OCI-LY1 (cell line): ENCODE measurements at regions not wholly inside any gene's neighbourhood (a gene's known extent, or its start where the extent isn't known, plus 50 kb on each side); places are given as distances from the start of the nearest gene placed in this dataset.

Experiments used
- H2AFZ ChIP-seq: fragments of 200-600 bp; sonication (generic), shearing (Covaris generic); 2 replicates; pipeline ENCODE4 v1.6.0; 2014; ENCODE audit warnings: antibody characterized with exemption, mild to moderate bottlenecking, low read length
- H3F3A ChIP-seq: fragments of 200-600 bp; sonication (generic), shearing (Covaris generic); 2 replicates; pipeline ENCODE4 v1.6.0; 2014; ENCODE audit warnings: mild to moderate bottlenecking, antibody characterized with exemption, low read length, moderate library complexity; ENCODE audit not compliant: insufficient read depth
- H3K27ac ChIP-seq: fragments of 200-600 bp; sonication (generic); 2 replicates; pipeline ENCODE4 v1.5.1; 2014; ENCODE audit warnings: low read length, mixed run types, mild to moderate bottlenecking, low read depth; ENCODE audit not compliant: poor library complexity, severe bottlenecking
- H3K27me3 ChIP-seq: fragments of 200-600 bp; sonication (generic); 2 replicates; pipeline ENCODE4 v1.6.0; 2014; ENCODE audit warnings: antibody characterized with exemption, mild to moderate bottlenecking, low read length, moderate library complexity; ENCODE audit not compliant: insufficient read depth
- H3K36me3 ChIP-seq: fragments of 200-600 bp; sonication (generic); 2 replicates; pipeline ENCODE4 v1.6.1; 2014; ENCODE audit warnings: mild to moderate bottlenecking, antibody characterized with exemption, low read length, moderate library complexity, mixed read lengths; ENCODE audit not compliant: insufficient read depth
- H3K4me1 ChIP-seq: fragments of 200-600 bp; sonication (generic); 2 replicates; pipeline ENCODE4 v1.5.1; 2014; ENCODE audit warnings: mild to moderate bottlenecking, low read length, moderate library complexity; ENCODE audit not compliant: insufficient read depth, severe bottlenecking
- H3K4me2 ChIP-seq: fragments of 200-600 bp; sonication (generic), shearing (Covaris generic); 2 replicates; pipeline ENCODE4 v1.6.1; 2014; ENCODE audit warnings: low read length
- H3K4me3 ChIP-seq: fragments of 200-600 bp; sonication (generic); 2 replicates; pipeline ENCODE4 v1.5.1; 2014; ENCODE audit warnings: low read length, low read depth, mild to moderate bottlenecking, mixed read lengths; ENCODE audit not compliant: poor library complexity, severe bottlenecking
- H3K79me2 ChIP-seq: fragments of 200-600 bp; shearing (Covaris generic); 2 replicates; pipeline ENCODE4 v1.6.1; 2016; ENCODE audit warnings: mixed run types, low read length, mixed read lengths; ENCODE audit not compliant: insufficient read depth
- H3K9ac ChIP-seq: fragments of 200-600 bp; sonication (generic), shearing (Covaris generic); 2 replicates; pipeline ENCODE4 v1.6.1; 2014; ENCODE audit warnings: mild to moderate bottlenecking, low read length, mixed read lengths
- H3K9me2 ChIP-seq: fragments of 200-600 bp; sonication (generic), shearing (Covaris generic); 2 replicates; pipeline ENCODE4 v1.6.1; 2014; ENCODE audit warnings: low read depth, mild to moderate bottlenecking, low read length, mixed read lengths
- H3K9me3 ChIP-seq: fragments of 200-600 bp; shearing (Covaris generic); 2 replicates; pipeline ENCODE4 v1.6.1; 2014; ENCODE audit warnings: low read length, mixed read lengths
- H4K20me1 ChIP-seq: fragments of 200-600 bp; sonication (generic), shearing (Covaris generic); 2 replicates; pipeline ENCODE4 v1.6.0; 2016; ENCODE audit warnings: mild to moderate bottlenecking, low read length; ENCODE audit not compliant: insufficient read depth
- EZH2 ChIP-seq: fragments of 200-600 bp; sonication (generic), shearing (Covaris generic); IDR thresholded peaks from 2 replicates; pipeline ENCODE4 v1.8.0; 2017; ENCODE audit warnings: borderline replicate concordance, mixed run types, mild to moderate bottlenecking, antibody characterized with exemption, low read length, moderate library complexity, mixed read lengths
- TF ChIP-seq, protein P1 (sequence below): fragments of 200-600 bp; sonication (generic), shearing (Covaris generic); IDR thresholded peaks from 2 replicates; pipeline ENCODE4 v1.5.1; 2017; ENCODE audit warnings: mild to moderate bottlenecking, antibody characterized with exemption, low read length, moderate library complexity, mixed read lengths

DNA sequence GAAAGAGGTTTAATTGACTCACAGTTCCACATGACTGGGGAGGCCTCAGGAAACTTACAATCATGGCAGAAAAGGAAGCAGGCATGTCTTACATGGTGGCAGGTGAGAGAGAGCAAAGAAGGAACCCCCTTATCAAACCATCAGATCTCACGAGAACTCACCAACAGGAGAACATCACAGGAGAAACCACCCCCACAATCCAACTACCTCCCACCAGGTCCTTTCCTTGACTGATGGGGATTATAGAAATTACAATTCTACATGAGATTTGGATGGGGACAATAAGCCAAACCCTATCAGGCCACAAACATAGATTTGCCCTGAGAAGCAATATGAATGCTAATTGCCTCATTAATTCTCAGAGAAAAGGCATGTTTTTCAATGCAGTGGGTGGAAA lies 138.2 kb upstream of the RAPGEF2 start:
- H3K4me1 ChIP-seq = no peaks in the 10 kb centered on the region

DNA sequence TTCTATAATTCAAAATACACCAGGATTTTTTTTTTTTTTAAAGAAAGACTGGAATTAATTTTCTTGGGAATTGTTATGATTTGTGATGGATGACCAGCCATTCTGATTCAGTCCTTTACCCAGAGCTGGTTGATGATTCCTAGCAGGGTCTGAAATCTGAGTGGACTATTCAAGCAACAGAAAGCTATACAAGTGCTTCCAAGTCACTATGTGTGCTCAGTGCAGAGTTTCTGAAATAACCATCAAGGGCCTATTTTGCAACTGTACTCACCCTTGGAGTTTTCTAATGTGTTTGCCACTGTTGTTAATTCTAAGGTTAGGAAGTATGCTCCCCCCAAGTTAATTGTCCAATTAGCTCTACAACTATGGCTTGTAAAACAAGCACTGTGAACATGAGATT lies 137.7 kb upstream of the RAPGEF2 start:
- H4K20me1 ChIP-seq = no peaks in the 10 kb centered on the region
- H3K27ac ChIP-seq = no peak overlapping the region
- H3K4me1 ChIP-seq = no peaks in the 10 kb centered on the region
- H2AFZ ChIP-seq = no peak overlapping the region
- H3K36me3 ChIP-seq = no peaks in the 10 kb centered on the region
- H3K79me2 ChIP-seq = no peaks in the 10 kb centered on the region
- H3F3A ChIP-seq = no peaks in the 10 kb centered on the region
- H3K9me2 ChIP-seq = no peaks in the 10 kb centered on the region
- H3K9ac ChIP-seq = no peak overlapping the region
- TF ChIP-seq, protein P1, sequence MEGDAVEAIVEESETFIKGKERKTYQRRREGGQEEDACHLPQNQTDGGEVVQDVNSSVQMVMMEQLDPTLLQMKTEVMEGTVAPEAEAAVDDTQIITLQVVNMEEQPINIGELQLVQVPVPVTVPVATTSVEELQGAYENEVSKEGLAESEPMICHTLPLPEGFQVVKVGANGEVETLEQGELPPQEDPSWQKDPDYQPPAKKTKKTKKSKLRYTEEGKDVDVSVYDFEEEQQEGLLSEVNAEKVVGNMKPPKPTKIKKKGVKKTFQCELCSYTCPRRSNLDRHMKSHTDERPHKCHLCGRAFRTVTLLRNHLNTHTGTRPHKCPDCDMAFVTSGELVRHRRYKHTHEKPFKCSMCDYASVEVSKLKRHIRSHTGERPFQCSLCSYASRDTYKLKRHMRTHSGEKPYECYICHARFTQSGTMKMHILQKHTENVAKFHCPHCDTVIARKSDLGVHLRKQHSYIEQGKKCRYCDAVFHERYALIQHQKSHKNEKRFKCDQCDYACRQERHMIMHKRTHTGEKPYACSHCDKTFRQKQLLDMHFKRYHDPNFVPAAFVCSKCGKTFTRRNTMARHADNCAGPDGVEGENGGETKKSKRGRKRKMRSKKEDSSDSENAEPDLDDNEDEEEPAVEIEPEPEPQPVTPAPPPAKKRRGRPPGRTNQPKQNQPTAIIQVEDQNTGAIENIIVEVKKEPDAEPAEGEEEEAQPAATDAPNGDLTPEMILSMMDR = no peak
- no peak for TF ChIP-seq EZH2
- H3K4me2 ChIP-seq = no peak overlapping the region
- no peaks in the 10 kb centered on the region for H3K9me3 ChIP-seq
- H3K27me3 ChIP-seq = no peaks in the 10 kb centered on the region
- no peak overlapping the region for H3K4me3 ChIP-seq

More for the DNA sequence above, 138.2 kb upstream of the RAPGEF2 start:
- Histone ChIP-seq H3K4me3 (no peak overlapping the region), H3K27me3 (no peaks in the 10 kb centered on the region), H3K9me2 (no peaks in the 10 kb centered on the region), H3K9ac (no peak overlapping the region), H2AFZ (no peak overlapping the region), H3K4me2 (no peak overlapping the region), H3K9me3 (no peaks in the 10 kb centered on the region), H4K20me1 (no peaks in the 10 kb centered on the region), H3K27ac (no peak overlapping the region), H3K79me2 (no peaks in the 10 kb centered on the region), H3F3A (no peaks in the 10 kb centered on the region), H3K36me3 (no peaks in the 10 kb centered on the region)
- TF ChIP-seq, protein P1 = no peak
- no peak for TF ChIP-seq EZH2

DNA sequence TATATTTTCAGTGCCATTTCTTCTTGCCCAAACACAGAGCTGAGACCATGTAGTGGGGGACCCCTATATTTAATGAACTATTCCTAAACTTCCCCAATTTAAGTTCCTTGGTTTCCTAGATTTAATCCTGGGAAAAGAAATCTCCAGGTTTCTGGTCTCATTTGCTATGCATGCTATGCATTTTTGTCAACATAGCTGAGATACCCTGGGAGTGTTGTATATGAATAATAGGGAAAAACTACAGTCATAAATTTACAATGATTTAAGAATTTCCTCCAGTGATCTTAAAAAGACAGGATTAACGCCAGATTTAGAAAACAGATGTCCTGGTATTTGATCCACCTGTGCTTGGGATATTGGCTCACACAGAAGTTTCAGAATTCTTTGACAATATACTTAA lies 136.8 kb upstream of the RAPGEF2 start:
- Histone ChIP-seq H3K9me2 (no peaks in the 10 kb centered on the region), H3K4me2 (no peak overlapping the region), H3K4me1 (no peaks in the 10 kb centered on the region), H3K9me3 (no peaks in the 10 kb centered on the region), H3K36me3 (no peaks in the 10 kb centered on the region), H3K27ac (no peak overlapping the region), H3K79me2 (no peaks in the 10 kb centered on the region), H2AFZ (no peak overlapping the region), H3K9ac (no peak overlapping the region), H4K20me1 (no peaks in the 10 kb centered on the region), H3K4me3 (no peak overlapping the region), H3K27me3 (no peaks in the 10 kb centered on the region), H3F3A (no peaks in the 10 kb centered on the region)
- TF ChIP-seq EZH2 = no peak

DNA sequence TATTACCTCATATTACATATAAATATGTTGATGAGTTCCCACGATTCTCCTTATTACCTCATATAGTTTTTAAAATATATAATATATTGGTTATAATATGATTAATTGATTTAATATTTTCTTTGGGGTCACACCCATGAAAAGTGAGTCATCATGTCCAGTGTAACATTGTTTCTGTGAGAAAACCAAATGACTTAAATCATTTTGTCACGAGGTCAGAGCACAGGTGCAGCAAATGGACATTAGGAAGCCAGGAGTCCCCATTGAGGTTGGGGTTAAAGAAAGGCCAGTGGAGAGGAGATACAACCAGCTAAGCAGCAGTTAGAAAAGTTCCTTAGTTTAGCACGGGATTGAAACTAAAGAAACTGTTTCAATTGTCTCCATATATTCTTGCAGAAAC lies 133.9 kb upstream of the RAPGEF2 start:
- no peak overlapping the region for H3K4me2 ChIP-seq
- TF ChIP-seq, protein P1 = no peak
- TF ChIP-seq EZH2 = no peak
- H3K9me3 ChIP-seq = no peaks in the 10 kb centered on the region

More for the DNA sequence above, 133.9 kb upstream of the RAPGEF2 start:
- Histone ChIP-seq H3K36me3 (no peaks in the 10 kb centered on the region), H3K27ac (no peak overlapping the region), H3K4me1 (no peaks in the 10 kb centered on the region), H2AFZ (no peak overlapping the region), H3F3A (no peaks in the 10 kb centered on the region), H3K9ac (no peak overlapping the region), H3K27me3 (no peaks in the 10 kb centered on the region), H3K4me3 (no peak overlapping the region), H3K9me2 (no peaks in the 10 kb centered on the region), H3K79me2 (no peaks in the 10 kb centered on the region), H4K20me1 (no peaks in the 10 kb centered on the region)
